Kidney epithelial cell (primary cell): ENCODE measurements at regions not wholly inside any gene's neighbourhood (a gene's known extent, or its start where the extent isn't known, plus 50 kb on each side); places are given as distances from the start of the nearest gene placed in this dataset.

Experiments used
- DNase-seq: peaks from one replicate; pipeline ENCODE4 v3.0.0-alpha.2; 2010; ENCODE audit warnings: low read depth
- H3K27me3 ChIP-seq: 2 replicates; pipeline ENCODE4 v1.6.0; 2011; ENCODE audit warnings: low read length; ENCODE audit not compliant: control insufficient read depth, insufficient read depth
- H3K36me3 ChIP-seq: 2 replicates; pipeline ENCODE4 v1.5.1; 2011; ENCODE audit warnings: low read length; ENCODE audit not compliant: control insufficient read depth, insufficient read depth
- H3K4me3 ChIP-seq: 2 replicates; pipeline ENCODE4 v1.5.1; 2011; ENCODE audit warnings: low read depth, mild to moderate bottlenecking, control low read depth, low read length
- CTCF ChIP-seq: IDR thresholded peaks from 2 replicates; pipeline ENCODE4 v1.5.1; 2011; ENCODE audit warnings: mild to moderate bottlenecking, moderate library complexity, low read length, control low read depth, inconsistent platforms; ENCODE audit not compliant: insufficient read depth, poor library complexity, severe bottlenecking

- no peak for TF ChIP-seq CTCF
- no peak for DNase-seq
- no peak overlapping the region for H3K4me3 ChIP-seq
Observed at GRCh38 chr4:17103231-17103630, 204.8 kb upstream of the LDB2 start.

GRCh38 chr4:17098996-17099395 is 200.6 kb upstream of the LDB2 start:
- DNase-seq = no peak
- no peak for TF ChIP-seq CTCF
- Histone ChIP-seq H3K4me3 (no peak overlapping the region), H3K27me3 (no peaks in the 10 kb centered on the region), H3K36me3 (no peaks in the 10 kb centered on the region)

More at GRCh38 chr4:17103231-17103630, 204.8 kb upstream of the LDB2 start:
- no peaks in the 10 kb centered on the region for H3K36me3 ChIP-seq
- H3K27me3 ChIP-seq = no peaks in the 10 kb centered on the region

- Histone ChIP-seq H3K4me3 (no peak overlapping the region), H3K27me3 (no peaks in the 10 kb centered on the region), H3K36me3 (no peaks in the 10 kb centered on the region)
- TF ChIP-seq CTCF = no peak
- DNase-seq = no peak
Observed at GRCh38 chr4:17098401-17098800, 200.0 kb upstream of the LDB2 start.

- Histone ChIP-seq H3K4me3 (no peak overlapping the region), H3K36me3 (no peaks in the 10 kb centered on the region), H3K27me3 (no peaks in the 10 kb centered on the region)
- DNase-seq = no peak
- no peak for TF ChIP-seq CTCF
Observed at GRCh38 chr4:17097362-17097761, 198.9 kb upstream of the LDB2 start.

- Histone ChIP-seq H3K36me3 (no peaks in the 10 kb centered on the region), H3K27me3 (no peaks in the 10 kb centered on the region), H3K4me3 (no peak overlapping the region)
- no peak for TF ChIP-seq CTCF
- no peak for DNase-seq
Observed at GRCh38 chr4:17096692-17097091, 198.2 kb upstream of the LDB2 start.

- TF ChIP-seq CTCF = no peak
- no peak for DNase-seq
- no peak overlapping the region for H3K4me3 ChIP-seq
- no peaks in the 10 kb centered on the region for H3K27me3 ChIP-seq
- H3K36me3 ChIP-seq = no peaks in the 10 kb centered on the region
Observed at GRCh38 chr4:17095771-17096170, 197.3 kb upstream of the LDB2 start.
